ENCODE measurements at regions not wholly inside any gene's neighbourhood (a gene's known extent, or its start where the extent isn't known, plus 50 kb on each side); places are given as distances from the start of the nearest gene placed in this dataset.

- TF ChIP-seq MGA (IDR thresholded peaks at IDR 0.05) (no peak), HIVEP1 (CRISPR knock-in tag; IDR thresholded peaks at IDR 0.05) (no peak), THAP7 (CRISPR knock-in tag; IDR thresholded peaks at IDR 0.05) (no peak), HMG20B (CRISPR knock-in tag; IDR thresholded peaks at IDR 0.05) (no peak), KLF10 (CRISPR knock-in tag; IDR thresholded peaks at IDR 0.05) (no peak), ZNF655 (CRISPR knock-in tag; IDR thresholded peaks at IDR 0.05) (no peak), ZBTB2 (IDR thresholded peaks at IDR 0.05) (no peak), HNRNPUL1 (IDR thresholded peaks at IDR 0.05; ENCODE audit: low read length) (no peak), RB1 (IDR thresholded peaks at IDR 0.05; ENCODE audit: low read depth) (no peak), ZNF274 (IDR thresholded peaks at IDR 0.05; ENCODE audit: borderline replicate concordance, low read depth, low read length) (no peak)
Measured at GRCh38 chr3:165513715-165514701, 317.8 kb upstream of the SLITRK3 start (continued).
